Mesenchymal stem cell (in vitro differentiated cells and primary cell): ENCODE measurements at regions not wholly inside any gene's neighbourhood (a gene's known extent, or its start where the extent isn't known, plus 50 kb on each side); places are given as distances from the start of the nearest gene placed in this dataset.
"Not testable (repeated sequence)": the region's sequence is repeated elsewhere in the genome, so short reads cannot be mapped to it uniquely, and the experiment has no call there.

Experiments
- DNase-seq: peaks from one replicate; pipeline ENCODE4 v3.0.0-alpha.2; 2013
- H2AFZ ChIP-seq: one replicate; pipeline ENCODE4 v1.6.1; 2013; ENCODE audit warnings: low read depth, mild to moderate bottlenecking, control low read depth, inconsistent platforms, low read length, moderate library complexity
- H2AK5ac ChIP-seq: 2 replicates; pipeline ENCODE4 v1.6.1; 2013; ENCODE audit warnings: low read length, moderate library complexity, mild to moderate bottlenecking, inconsistent platforms; ENCODE audit not compliant: severe bottlenecking
- H2BK120ac ChIP-seq: one replicate; pipeline ENCODE4 v1.6.1; 2013; ENCODE audit warnings: low read depth, mild to moderate bottlenecking, inconsistent platforms, low read length, moderate library complexity
- H2BK12ac ChIP-seq, 2 experiments: one replicate each; pipeline ENCODE4 v1.6.1; 2013; ENCODE audit warnings: inconsistent platforms in 2 of 2, low read length in 2 of 2, mild to moderate bottlenecking in 2 of 2, moderate library complexity in 2 of 2, control low read depth in 1 of 2
- H2BK15ac ChIP-seq: one replicate; pipeline ENCODE4 v1.6.1; 2013; ENCODE audit warnings: mild to moderate bottlenecking, low read depth, inconsistent platforms; ENCODE audit not compliant: poor library complexity, severe bottlenecking
- H2BK5ac ChIP-seq: 2 replicates; pipeline ENCODE4 v1.6.1; 2013; ENCODE audit warnings: low read depth, mild to moderate bottlenecking, low read length, control low read depth, inconsistent platforms; ENCODE audit not compliant: poor library complexity, severe bottlenecking
- H3K14ac ChIP-seq, 2 experiments: one replicate each; pipeline ENCODE4 v1.6.1; 2013; ENCODE audit warnings: inconsistent platforms in 2 of 2, low read length in 2 of 2, control low read depth in 1 of 2, mild to moderate bottlenecking in 1 of 2, moderate library complexity in 1 of 2
- H3K18ac ChIP-seq, 2 experiments: one replicate each; pipeline ENCODE4 v1.6.1; 2013; ENCODE audit warnings: inconsistent platforms in 2 of 2, low read length in 2 of 2, control low read depth in 1 of 2, low read depth in 1 of 2, mild to moderate bottlenecking in 1 of 2
- H3K23ac ChIP-seq, 2 experiments: one replicate each; pipeline ENCODE4 v1.6.1; 2013; ENCODE audit warnings: inconsistent platforms in 2 of 2, low read length in 2 of 2, mild to moderate bottlenecking in 2 of 2, moderate library complexity in 2 of 2, control low read depth in 1 of 2
- H3K27ac ChIP-seq: 2 replicates; pipeline ENCODE4 v1.5.1; 2013; ENCODE audit warnings: mild to moderate bottlenecking, moderate library complexity, low read length, control low read depth, inconsistent platforms; ENCODE audit not compliant: poor library complexity, severe bottlenecking
- H3K27me3 ChIP-seq, 2 experiments: 2 replicates each; pipeline versions ENCODE4 v1.6.1 to v1.7.0; 2013; ENCODE audit warnings: low read length in 2 of 2, mild to moderate bottlenecking in 2 of 2, moderate library complexity in 2 of 2, control low read depth in 1 of 2, inconsistent platforms in 1 of 2; ENCODE audit not compliant: control insufficient read depth in 1 of 2, insufficient read depth in 1 of 2
- H3K36me3 ChIP-seq, 2 experiments: 2 replicates each; pipeline versions ENCODE4 v1.6.1 to v1.7.0; 2013; ENCODE audit warnings: low read length in 2 of 2, control low read depth in 1 of 2, inconsistent platforms in 1 of 2, low read depth in 1 of 2, mild to moderate bottlenecking in 1 of 2; ENCODE audit not compliant: insufficient read depth in 2 of 2, control insufficient read depth in 1 of 2
- H3K4ac ChIP-seq, 2 experiments: one replicate each; pipeline ENCODE4 v1.6.1; 2013; ENCODE audit warnings: inconsistent platforms in 2 of 2, low read length in 2 of 2, mild to moderate bottlenecking in 2 of 2, moderate library complexity in 2 of 2, control low read depth in 1 of 2, low read depth in 1 of 2
- H3K4me1 ChIP-seq: 2 replicates; pipeline ENCODE4 v1.6.1; 2013; ENCODE audit warnings: low read depth, low read length, control low read depth; ENCODE audit not compliant: control insufficient read depth, insufficient read depth
- H3K4me2 ChIP-seq: 2 replicates; pipeline ENCODE4 v1.6.1; 2013; ENCODE audit warnings: low read length, mild to moderate bottlenecking, inconsistent platforms; ENCODE audit not compliant: poor library complexity, severe bottlenecking
- H3K4me3 ChIP-seq, 2 experiments: 2 replicates each; pipeline versions ENCODE4 v1.5.1 to v1.7.0; 2013; ENCODE audit warnings: low read length in 2 of 2, mild to moderate bottlenecking in 2 of 2, control low read depth in 1 of 2, low read depth in 1 of 2; ENCODE audit not compliant: insufficient read depth in 1 of 2
- H3K79me1 ChIP-seq: replicated peaks from 2 replicates; pipeline ENCODE4 v1.6.1; 2013; ENCODE audit warnings: mild to moderate bottlenecking, control low read depth, low read length, inconsistent platforms; ENCODE audit not compliant: poor library complexity, severe bottlenecking
- H3K9ac ChIP-seq: 2 replicates; pipeline ENCODE4 v1.7.0; 2013; ENCODE audit warnings: mild to moderate bottlenecking, low read length, moderate library complexity
- H3K9me3 ChIP-seq: 2 replicates; pipeline ENCODE4 v1.7.0; 2013; ENCODE audit warnings: mild to moderate bottlenecking, low read length; ENCODE audit not compliant: control insufficient read depth
- H4K8ac ChIP-seq: one replicate; pipeline ENCODE4 v1.6.1; 2013; ENCODE audit warnings: inconsistent platforms, mild to moderate bottlenecking, low read length, moderate library complexity
- H4K91ac ChIP-seq: one replicate; pipeline ENCODE4 v1.6.1; 2013; ENCODE audit warnings: mild to moderate bottlenecking, low read length, inconsistent platforms
- whole genome bisulfite sequencing: methylation state at CpG from one replicate; pipeline ENCODE4 v1.1.7; 2013; ENCODE audit warnings: mixed read lengths; 5-methylcytosine and 5-hydroxymethylcytosine counted together

GRCh38 chr3:64361962-64362735, 136.9 kb upstream of the PRICKLE2 start:
- H3K9me3 ChIP-seq = no peaks in the 10 kb centered on the region
- WGBS = 89% methylated on average over 5 of the region's 5 CpGs

GRCh38 chr3:64361036-64361435, 135.8 kb upstream of the PRICKLE2 start:
- not testable (repeated sequence) for H3K4ac ChIP-seq, H4K8ac ChIP-seq, H2AFZ ChIP-seq, H3K9ac ChIP-seq, H3K4me2 ChIP-seq, H3K9me3 ChIP-seq, H3K27ac ChIP-seq, H3K36me3 ChIP-seq, H4K91ac ChIP-seq, H2AK5ac ChIP-seq, H3K14ac ChIP-seq, H2BK15ac ChIP-seq, H3K18ac ChIP-seq, H2BK5ac ChIP-seq, H3K79me1 ChIP-seq, DNase-seq, H3K4me1 ChIP-seq, H3K4me3 ChIP-seq, H3K23ac ChIP-seq, H2BK12ac ChIP-seq, H2BK120ac ChIP-seq, H3K27me3 ChIP-seq
- 98% methylated on average over 3 of the region's 4 CpGs for WGBS

More at GRCh38 chr3:64361962-64362735, 136.9 kb upstream of the PRICKLE2 start:
- H3K4me2 ChIP-seq = no peak overlapping the region
- no peak overlapping the region for H2AK5ac ChIP-seq
- no peak overlapping the region for H2AFZ ChIP-seq
- H3K23ac ChIP-seq = no peak overlapping the region
- H3K27ac ChIP-seq = no peak overlapping the region
- DNase-seq = peak; percentile 63
- no peaks in the 10 kb centered on the region for H3K27me3 ChIP-seq
- H4K8ac ChIP-seq = peak overlapping the region; percentile 55
- H2BK12ac ChIP-seq = no peak overlapping the region
- no peak overlapping the region for H3K4me3 ChIP-seq
- H2BK120ac ChIP-seq = no peak overlapping the region
- H3K18ac ChIP-seq = no peak overlapping the region
- H2BK5ac ChIP-seq = no peak overlapping the region
- no peak overlapping the region for H4K91ac ChIP-seq
- no peak overlapping the region for H2BK15ac ChIP-seq
- no peaks in the 10 kb centered on the region for H3K79me1 ChIP-seq
- H3K9ac ChIP-seq = no peak overlapping the region
- no peak overlapping the region for H3K14ac ChIP-seq
- peaks cover 3% of the 10 kb centered on the region for H3K4me1 ChIP-seq
- peak overlapping the region in 1 of 2 experiments; percentile 78 for H3K4ac ChIP-seq
- no peaks in the 10 kb centered on the region for H3K36me3 ChIP-seq

GRCh38 chr3:64360280-64360679, 135.0 kb upstream of the PRICKLE2 start:
- H3K27me3 ChIP-seq = no peaks in the 10 kb centered on the region
- no peak overlapping the region for H3K9ac ChIP-seq
- H3K23ac ChIP-seq = no peak overlapping the region
- no peak for DNase-seq
- no peak overlapping the region for H4K91ac ChIP-seq
- H2AK5ac ChIP-seq = no peak overlapping the region
- H3K4me1 ChIP-seq = peaks cover 3% of the 10 kb centered on the region
- no peak overlapping the region for H2BK12ac ChIP-seq
- no peaks in the 10 kb centered on the region for H3K79me1 ChIP-seq
- H2BK15ac ChIP-seq = no peak overlapping the region
- no peak overlapping the region for H2BK5ac ChIP-seq
- no peak overlapping the region for H2BK120ac ChIP-seq
- H3K4me3 ChIP-seq = no peak overlapping the region
- no peak overlapping the region for H3K18ac ChIP-seq
- no peak overlapping the region for H4K8ac ChIP-seq
- H3K14ac ChIP-seq = no peak overlapping the region
- H3K4ac ChIP-seq = no peak overlapping the region
- no peak overlapping the region for H3K27ac ChIP-seq
- H3K36me3 ChIP-seq = no peaks in the 10 kb centered on the region
- no peak overlapping the region for H2AFZ ChIP-seq
- no peak overlapping the region for H3K4me2 ChIP-seq
- H3K9me3 ChIP-seq = no peaks in the 10 kb centered on the region
- WGBS = 97% methylated on average over 6 of the region's 6 CpGs

GRCh38 chr3:64359735-64360134, 134.5 kb upstream of the PRICKLE2 start:
- H3K4me1 ChIP-seq = peaks cover 6% of the 10 kb centered on the region
- no peaks in the 10 kb centered on the region for H3K79me1 ChIP-seq
- WGBS = 93% methylated on average over 4 of the region's 4 CpGs
- H3K9me3 ChIP-seq = no peaks in the 10 kb centered on the region
- no peak overlapping the region for H3K14ac ChIP-seq
- no peak overlapping the region for H3K4ac ChIP-seq
- H2AK5ac ChIP-seq = no peak overlapping the region
- H2BK5ac ChIP-seq = no peak overlapping the region
- H3K23ac ChIP-seq = no peak overlapping the region
- H2BK12ac ChIP-seq = no peak overlapping the region
- H3K27ac ChIP-seq = no peak overlapping the region
- H2BK120ac ChIP-seq = no peak overlapping the region
- no peak overlapping the region for H3K9ac ChIP-seq
- DNase-seq = no peak
- H2AFZ ChIP-seq = no peak overlapping the region
- no peak overlapping the region for H3K4me3 ChIP-seq
- no peak overlapping the region for H4K8ac ChIP-seq
- no peak overlapping the region for H3K18ac ChIP-seq
- H4K91ac ChIP-seq = no peak overlapping the region
- no peak overlapping the region for H3K4me2 ChIP-seq
- no peaks in the 10 kb centered on the region for H3K27me3 ChIP-seq
- no peaks in the 10 kb centered on the region for H3K36me3 ChIP-seq
- H2BK15ac ChIP-seq = no peak overlapping the region
